Stimulated activated naive CD8-positive, alpha-beta T cell treated with anti-CD3 and anti-CD28 coated beads, Interleukin-15, amount 100 ng/mL, for 72 hours (primary cell): ENCODE measurements at regions not wholly inside any gene's neighbourhood (a gene's known extent, or its start where the extent isn't known, plus 50 kb on each side); places are given as distances from the start of the nearest gene placed in this dataset.

Experiments
- ATAC-seq: fragments of 150-1000 bp; cut with Tn5 transposase; 2 replicates; pipeline ENCODE4 v1.10.0; 2021; ENCODE audit warnings: mild to moderate bottlenecking, moderate library complexity
- DNase-seq, 2 donors: peaks; one replicate each; pipeline ENCODE4 v3.0.0; 2021 to 2022
- H3K27ac Mint-ChIP-seq, 2 donors: one replicate each; pipeline ENCODE4 v1.8.0; 2022; ENCODE audit warnings: mild to moderate bottlenecking in 2 of 2, mixed read lengths in 2 of 2, moderate library complexity in 2 of 2
- H3K27me3 Mint-ChIP-seq: one replicate; pipeline ENCODE4 v1.8.0; 2022; ENCODE audit warnings: mixed read lengths
- H3K4me1 Mint-ChIP-seq: one replicate; pipeline ENCODE4 v1.8.0; 2022; ENCODE audit warnings: mild to moderate bottlenecking, mixed read lengths
- H3K4me3 Mint-ChIP-seq, 2 donors: one replicate each; pipeline ENCODE4 v1.8.0; 2022; ENCODE audit warnings: mild to moderate bottlenecking in 2 of 2, mixed read lengths in 2 of 2, moderate library complexity in 1 of 2
- H3K9me3 Mint-ChIP-seq, 2 donors: one replicate each; pipeline ENCODE4 v1.8.0; 2022; ENCODE audit warnings: mixed read lengths in 2 of 2

DNA sequence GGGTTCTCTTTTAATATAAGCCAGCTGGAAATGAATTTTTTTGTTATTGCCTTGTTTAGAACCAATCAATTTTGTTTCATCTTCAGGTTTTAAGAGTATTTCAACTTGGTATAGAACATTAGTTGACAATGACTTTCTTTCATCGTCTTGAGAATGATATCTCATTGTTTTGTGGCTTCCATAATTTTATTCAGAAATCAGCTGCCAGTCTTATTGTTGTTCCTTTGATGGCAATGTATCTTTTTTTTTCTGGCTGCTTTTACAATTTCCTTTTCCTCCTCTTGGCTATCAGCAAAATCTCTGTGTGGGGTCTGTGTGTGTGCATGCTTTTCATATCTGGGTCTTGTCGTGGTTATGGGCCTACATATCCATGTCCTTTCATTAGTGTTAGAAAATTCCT lies 1536.4 kb upstream of the TENM3 start:
- Mint-ChIP-seq H3K4me1 (no peaks in the 10 kb centered on the region), H3K4me3 (no peak overlapping the region), H3K9me3 (peaks cover 7 to 12% of the 10 kb centered on the region in 2 donors), H3K27ac (no peak overlapping the region), H3K27me3 (peaks cover 7% of the 10 kb centered on the region)
- DNase-seq (no peak), ATAC-seq (no peak)

DNA sequence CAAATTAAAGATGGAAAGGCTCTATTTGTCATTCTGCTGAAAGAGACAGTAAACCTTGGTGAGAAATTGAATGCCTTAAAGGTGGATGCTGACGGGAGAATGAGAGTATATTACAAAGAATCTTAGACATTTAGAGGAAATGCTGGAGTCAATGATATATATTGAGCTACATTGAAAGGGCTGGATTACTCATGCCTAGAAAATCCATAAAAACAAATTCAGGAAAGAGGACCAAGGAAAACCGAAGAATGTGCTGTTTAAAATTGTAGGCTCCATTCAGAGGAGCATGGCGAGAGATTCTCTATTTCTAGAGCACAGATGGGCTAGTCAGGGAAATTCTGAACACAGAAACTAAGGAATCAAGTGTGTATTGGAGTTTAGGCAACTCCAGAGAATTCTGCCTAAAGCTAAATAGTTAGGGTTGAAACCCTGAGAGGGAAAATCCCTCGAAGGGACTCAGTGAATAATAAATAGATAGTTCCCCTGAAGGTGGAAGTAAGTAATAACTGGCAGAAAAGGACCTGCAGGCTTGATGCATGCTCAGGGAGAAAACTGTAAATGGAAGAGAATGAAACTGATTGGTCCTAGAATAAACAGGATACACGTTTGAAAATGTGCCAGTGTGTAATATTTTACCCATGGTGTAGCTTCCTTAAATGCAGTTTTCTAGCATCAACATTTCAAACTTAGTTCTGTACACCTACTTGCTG lies 1532.4 kb upstream of the TENM3 start:
- no peaks in the 10 kb centered on the region for H3K4me1 Mint-ChIP-seq
- H3K9me3 Mint-ChIP-seq = peaks cover 12 to 15% of the 10 kb centered on the region in 2 donors
- DNase-seq = no peak

GRCh38 chr4:180717451-180718033 lies 1525.7 kb upstream of the TENM3 start:
- H3K27me3 Mint-ChIP-seq = no peaks in the 10 kb centered on the region
- no peak for DNase-seq
- no peak overlapping the region for H3K27ac Mint-ChIP-seq
- H3K4me1 Mint-ChIP-seq = no peaks in the 10 kb centered on the region
- no peak overlapping the region for H3K4me3 Mint-ChIP-seq
- ATAC-seq = no peak
- H3K9me3 Mint-ChIP-seq = peaks cover 7 to 8% of the 10 kb centered on the region in 2 donors

More for the DNA sequence above, 1532.4 kb upstream of the TENM3 start:
- Mint-ChIP-seq H3K27me3 (peaks cover 7% of the 10 kb centered on the region), H3K4me3 (no peak overlapping the region), H3K27ac (no peak overlapping the region)
- no peak for ATAC-seq

- H3K9me3 Mint-ChIP-seq = peaks cover 0 to 7% of the 10 kb centered on the region in 2 donors
- DNase-seq (no peak), ATAC-seq (no peak)
- H3K4me3 Mint-ChIP-seq = no peak overlapping the region
- no peaks in the 10 kb centered on the region for H3K27me3 Mint-ChIP-seq
- H3K27ac Mint-ChIP-seq = no peak overlapping the region
- H3K4me1 Mint-ChIP-seq = no peaks in the 10 kb centered on the region
Measured at GRCh38 chr4:180721356-180721755, 1521.8 kb upstream of the TENM3 start.

DNA sequence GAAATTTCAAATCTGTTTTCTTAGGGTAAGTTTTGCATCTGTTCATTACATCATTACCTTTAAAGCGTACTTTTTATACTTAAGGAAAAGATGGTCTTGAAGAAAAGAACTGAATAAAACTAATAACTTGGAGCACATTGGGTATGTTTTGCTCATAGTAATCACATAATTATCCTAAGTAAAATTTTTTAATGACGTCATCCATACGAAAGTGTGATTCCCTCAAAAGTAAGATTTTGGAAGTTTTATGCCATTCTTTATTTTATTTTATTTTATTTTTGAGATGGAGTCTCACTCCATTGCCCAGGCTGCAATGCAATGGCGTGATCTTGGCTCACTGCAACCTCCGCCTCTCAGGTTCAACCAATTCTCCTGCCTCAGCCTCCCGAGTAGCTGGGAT lies 1516.6 kb upstream of the TENM3 start:
- H3K27me3 Mint-ChIP-seq = no peaks in the 10 kb centered on the region
- no peak overlapping the region for H3K27ac Mint-ChIP-seq
- H3K9me3 Mint-ChIP-seq = peaks cover 0 to 7% of the 10 kb centered on the region in 2 donors
- no peak for ATAC-seq
- no peaks in the 10 kb centered on the region for H3K4me1 Mint-ChIP-seq
- no peak overlapping the region for H3K4me3 Mint-ChIP-seq
- no peak for DNase-seq

- Mint-ChIP-seq H3K27ac (no peak overlapping the region), H3K9me3 (peaks cover 0 to 7% of the 10 kb centered on the region in 2 donors), H3K4me3 (no peak overlapping the region), H3K4me1 (no peaks in the 10 kb centered on the region), H3K27me3 (no peaks in the 10 kb centered on the region)
- no peak for DNase-seq
- no peak for ATAC-seq
Measured at GRCh38 chr4:180727478-180727877, 1515.7 kb upstream of the TENM3 start.

DNA sequence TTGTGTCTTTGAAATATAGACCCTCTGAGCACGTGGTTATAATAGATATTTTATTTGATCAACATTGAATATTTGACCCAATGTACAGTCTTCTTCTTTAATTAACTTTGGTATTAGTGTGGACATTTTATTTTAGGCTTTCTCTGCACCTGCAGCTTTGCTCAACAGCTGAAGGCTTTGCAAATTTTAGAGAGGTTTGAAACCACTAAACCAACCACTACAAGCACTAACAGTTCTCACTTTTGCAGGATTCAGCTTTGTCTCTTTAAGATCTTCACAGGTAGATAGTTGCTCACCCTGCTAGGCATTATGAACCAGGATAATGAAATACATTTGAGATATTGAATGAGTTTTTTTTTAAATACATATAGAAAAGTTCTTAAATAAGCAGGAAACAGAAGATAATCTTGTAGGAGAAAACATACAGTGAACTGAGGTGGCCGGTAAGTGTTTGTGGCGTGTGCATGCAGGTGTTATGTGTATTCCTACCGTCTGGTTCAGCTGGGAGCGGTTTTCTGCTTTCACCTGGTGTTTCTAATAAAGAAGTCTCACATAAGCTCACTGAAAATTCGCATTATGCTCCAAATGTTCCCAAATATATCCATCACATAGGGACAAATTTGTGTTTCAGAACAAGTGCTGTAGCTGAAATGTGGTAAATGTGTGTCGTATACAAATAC lies 1508.3 kb upstream of the TENM3 start:
- no peaks in the 10 kb centered on the region for H3K27me3 Mint-ChIP-seq
- H3K9me3 Mint-ChIP-seq = peaks cover 0 to 7% of the 10 kb centered on the region in 2 donors
- H3K4me3 Mint-ChIP-seq = no peak overlapping the region

DNA sequence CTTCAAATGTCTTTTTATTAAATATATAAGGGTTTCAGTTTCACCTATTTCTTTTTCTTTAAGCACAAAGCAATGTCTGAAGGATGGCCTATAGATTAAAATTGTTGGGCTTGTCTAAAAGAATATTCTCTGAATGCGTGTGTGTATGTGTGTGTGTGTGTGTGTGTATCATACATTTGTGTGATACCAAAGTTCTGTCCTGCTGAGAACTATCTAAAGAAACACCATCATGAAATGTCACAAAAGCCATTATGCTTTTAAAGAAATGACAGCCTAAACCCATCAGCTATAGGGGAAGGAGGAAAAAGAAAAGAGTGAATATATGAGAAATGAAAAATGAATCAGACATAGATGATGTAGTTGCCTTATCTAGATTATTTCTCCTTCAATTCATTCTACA lies 1501.5 kb upstream of the TENM3 start:
- ATAC-seq = no peak
- no peak for DNase-seq
- H3K4me3 Mint-ChIP-seq = no peak overlapping the region
- H3K27ac Mint-ChIP-seq = no peak overlapping the region
- H3K27me3 Mint-ChIP-seq = no peaks in the 10 kb centered on the region
- no peaks in the 10 kb centered on the region for H3K4me1 Mint-ChIP-seq
- H3K9me3 Mint-ChIP-seq = no peaks in the 10 kb centered on the region

More for the DNA sequence above, 1508.3 kb upstream of the TENM3 start:
- Mint-ChIP-seq H3K4me1 (no peaks in the 10 kb centered on the region), H3K27ac (no peak overlapping the region)
- no peak for ATAC-seq
- DNase-seq = no peak

DNA sequence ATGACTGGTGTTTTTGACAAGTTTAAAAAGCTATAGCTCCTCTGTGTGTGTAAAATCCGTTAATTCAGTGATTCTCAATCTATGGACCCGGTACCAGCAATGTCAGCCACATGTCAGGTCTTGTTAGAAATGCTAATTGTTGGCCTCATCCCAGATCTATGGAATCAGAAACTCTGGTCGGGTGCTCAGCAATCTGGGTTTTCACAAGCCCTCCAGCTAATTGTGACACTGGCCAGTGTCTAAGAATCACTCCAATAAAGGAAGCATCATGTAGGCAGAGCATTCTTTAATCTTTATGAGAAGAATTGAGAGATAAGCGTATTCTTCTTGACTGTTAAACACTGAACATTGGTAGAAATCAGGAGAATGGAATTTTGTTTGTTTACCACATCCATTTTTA lies 1498.2 kb upstream of the TENM3 start:
- ATAC-seq (no peak), DNase-seq (no peak)
- Mint-ChIP-seq H3K4me3 (no peak overlapping the region), H3K9me3 (no peaks in the 10 kb centered on the region), H3K4me1 (no peaks in the 10 kb centered on the region), H3K27ac (no peak overlapping the region), H3K27me3 (no peaks in the 10 kb centered on the region)

GRCh38 chr4:180751009-180751408 lies 1492.2 kb upstream of the TENM3 start:
- Mint-ChIP-seq H3K27me3 (peaks cover 7% of the 10 kb centered on the region), H3K9me3 (peaks cover 5 to 6% of the 10 kb centered on the region in 2 donors), H3K27ac (no peak overlapping the region), H3K4me1 (no peaks in the 10 kb centered on the region), H3K4me3 (no peak overlapping the region)
- no peak for ATAC-seq
- DNase-seq = no peak

DNA sequence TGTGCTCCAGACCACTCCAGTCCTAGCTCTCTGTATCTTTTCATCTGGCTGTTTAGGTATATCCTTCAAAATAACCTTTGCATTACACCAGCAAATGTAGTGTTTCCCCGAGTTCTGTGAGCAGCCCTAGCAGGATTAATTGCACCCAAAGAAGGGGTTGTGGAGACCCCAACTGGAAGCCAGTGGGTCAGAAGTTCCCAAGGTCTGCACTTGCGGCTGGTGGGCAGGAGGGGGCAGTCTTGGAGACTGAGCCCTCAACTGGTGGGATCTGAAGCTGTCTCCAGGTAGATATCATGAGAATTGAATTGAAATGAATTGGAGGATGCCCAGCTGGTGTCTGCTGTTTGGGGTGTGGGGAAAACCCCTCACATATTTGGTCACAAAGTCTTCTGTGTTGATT lies 1485.3 kb upstream of the TENM3 start:
- Mint-ChIP-seq H3K27ac (no peak overlapping the region), H3K4me1 (no peaks in the 10 kb centered on the region), H3K9me3 (peaks cover 5 to 11% of the 10 kb centered on the region in 2 donors), H3K4me3 (no peak overlapping the region), H3K27me3 (peaks cover 7% of the 10 kb centered on the region)
- ATAC-seq (no peak), DNase-seq (no peak)

DNA sequence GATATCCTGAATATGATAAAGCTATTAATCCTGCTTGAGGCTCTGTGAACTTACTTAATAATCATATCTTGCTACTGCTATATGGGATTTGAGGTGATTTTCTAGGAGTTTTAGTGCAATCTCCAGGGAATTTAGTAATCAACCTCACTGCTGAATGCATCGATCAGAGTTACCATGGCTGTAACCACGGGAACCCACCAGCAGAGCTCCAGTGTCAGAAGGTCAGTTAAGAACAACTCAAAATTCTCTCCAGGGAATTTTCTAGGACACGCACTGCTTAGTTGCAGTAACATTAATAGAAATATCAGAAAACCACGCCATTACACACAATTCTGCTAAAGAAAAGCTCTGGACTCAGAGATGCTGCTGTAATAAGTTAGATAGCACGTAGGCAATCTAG lies 1477.2 kb upstream of the TENM3 start:
- no peak for DNase-seq
- H3K27me3 Mint-ChIP-seq = no peaks in the 10 kb centered on the region
- ATAC-seq = no peak
- no peak overlapping the region for H3K27ac Mint-ChIP-seq
- no peak overlapping the region for H3K4me3 Mint-ChIP-seq
- no peaks in the 10 kb centered on the region for H3K4me1 Mint-ChIP-seq
- no peaks in the 10 kb centered on the region for H3K9me3 Mint-ChIP-seq

- Mint-ChIP-seq H3K9me3 (no peaks in the 10 kb centered on the region), H3K4me3 (no peak overlapping the region), H3K27me3 (no peaks in the 10 kb centered on the region), H3K27ac (no peak overlapping the region), H3K4me1 (no peaks in the 10 kb centered on the region)
- no peak for DNase-seq
- ATAC-seq = no peak
Measured at GRCh38 chr4:180766944-180767729, 1476.1 kb upstream of the TENM3 start.

DNA sequence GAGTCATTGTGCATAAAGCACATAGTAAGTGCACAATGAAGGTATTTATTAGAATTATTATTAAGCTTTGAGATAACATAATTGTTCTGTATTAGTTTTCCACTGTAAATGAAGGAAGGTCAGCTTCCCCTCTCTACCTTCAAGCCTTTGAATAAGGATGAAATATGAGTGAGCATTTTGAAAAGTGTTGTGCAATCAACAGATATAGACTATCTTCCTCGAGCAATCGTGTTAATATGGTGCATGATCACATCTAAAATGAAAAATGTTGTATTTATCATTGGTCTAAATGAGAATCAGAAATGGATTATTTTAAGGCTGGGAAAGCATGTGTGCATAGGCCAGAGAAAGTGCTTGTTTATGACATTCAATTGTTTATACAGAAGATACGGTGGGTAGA lies 1474.6 kb upstream of the TENM3 start:
- ATAC-seq (no peak), DNase-seq (no peak)
- no peaks in the 10 kb centered on the region for H3K4me1 Mint-ChIP-seq
- H3K4me3 Mint-ChIP-seq = no peak overlapping the region
- H3K9me3 Mint-ChIP-seq = no peaks in the 10 kb centered on the region
- H3K27me3 Mint-ChIP-seq = no peaks in the 10 kb centered on the region
- H3K27ac Mint-ChIP-seq = no peak overlapping the region

DNA sequence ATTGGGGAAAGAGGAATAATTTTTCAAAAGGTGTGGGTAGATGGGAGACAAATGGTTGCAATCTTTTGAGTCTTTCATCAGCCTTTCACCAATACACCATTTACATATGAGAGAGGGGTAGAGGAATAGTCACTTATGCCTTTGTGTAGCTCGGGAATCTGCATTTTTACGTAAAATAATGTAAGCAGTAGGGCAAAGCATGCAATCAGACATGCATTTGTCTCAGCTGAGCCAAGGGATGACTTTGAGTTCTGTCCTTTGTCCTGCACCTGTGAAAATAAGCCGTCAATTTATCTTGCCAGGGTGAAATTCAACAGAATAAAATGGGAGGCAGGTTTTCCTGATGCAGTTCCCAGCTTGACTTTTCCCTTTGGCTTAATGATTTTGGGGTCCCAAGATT lies 1473.4 kb upstream of the TENM3 start:
- ATAC-seq = no peak
- no peaks in the 10 kb centered on the region for H3K4me1 Mint-ChIP-seq
- H3K4me3 Mint-ChIP-seq = no peak overlapping the region
- H3K27ac Mint-ChIP-seq = no peak overlapping the region
- H3K9me3 Mint-ChIP-seq = no peaks in the 10 kb centered on the region
- no peaks in the 10 kb centered on the region for H3K27me3 Mint-ChIP-seq
- no peak for DNase-seq

DNA sequence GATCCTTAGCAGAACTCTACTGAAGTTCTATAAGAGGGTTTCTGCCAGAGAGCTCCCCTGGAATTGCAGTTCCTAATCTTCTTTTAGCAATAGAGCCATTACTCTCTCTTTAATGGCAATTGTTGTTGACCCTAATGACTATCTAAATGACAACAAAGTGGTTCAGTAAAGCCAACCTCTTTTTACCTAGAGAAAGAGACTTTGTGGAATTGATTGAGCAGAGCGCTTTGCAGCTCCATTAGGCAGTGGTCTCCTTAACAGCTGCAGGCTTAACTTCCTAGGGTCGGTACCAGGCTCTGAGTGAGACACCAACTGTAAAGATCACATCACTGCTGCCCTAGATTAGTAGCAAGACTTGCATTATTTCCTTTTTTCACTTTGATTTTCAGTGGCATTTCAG lies 1472.9 kb upstream of the TENM3 start:
- Mint-ChIP-seq H3K4me1 (no peaks in the 10 kb centered on the region), H3K9me3 (no peaks in the 10 kb centered on the region), H3K4me3 (no peak overlapping the region), H3K27ac (no peak overlapping the region), H3K27me3 (no peaks in the 10 kb centered on the region)
- no peak for DNase-seq
- no peak for ATAC-seq
